ENCODE measurements at regions not wholly inside any gene's neighbourhood (a gene's known extent, or its start where the extent isn't known, plus 50 kb on each side); places are given as distances from the start of the nearest gene placed in this dataset.

- Histone ChIP-seq H3K27me3 (ENCODE audit: low read length) (no peaks in the 10 kb centered on the region), H3K79me2 (ENCODE audit: low read length) (no peaks in the 10 kb centered on the region), H4K20me1 (ENCODE audit: low read length) (no peaks in the 10 kb centered on the region), H3K36me3 (ENCODE audit: low read depth, low read length) (no peaks in the 10 kb centered on the region), H3K4me3 (ENCODE audit: low read length) (no peak overlapping the region), H3K9me3 (ENCODE audit: low read length) (no peaks in the 10 kb centered on the region), H3K4me1 (ENCODE audit: insufficient read depth, low read length) (no peaks in the 10 kb centered on the region), H2AFZ (ENCODE audit: low read length) (no peak overlapping the region), H3K9me2 (replicated peaks; ENCODE audit: low read length) (no peaks in the 10 kb centered on the region), H3F3A (ENCODE audit: low read length, unreplicated experiment) (no peaks in the 10 kb centered on the region), H3K27ac (ENCODE audit: low read length) (no peak overlapping the region), H3K9ac (ENCODE audit: low read length) (no peak overlapping the region), H3K4me2 (ENCODE audit: low read length) (no peak overlapping the region)
- no peak for ATAC-seq
- TF ChIP-seq CTCF (conservative IDR thresholded peaks at IDR 0.05; ENCODE audit: low read depth, low read length) (no peak), EZH2phosphoT487 (IDR thresholded peaks at IDR 0.05; ENCODE audit: borderline replicate concordance, low read length) (no peak), EZH2 (IDR thresholded peaks at IDR 0.05; ENCODE audit: low read length, unreplicated experiment) (no peak)
- DNase-seq = no peak
- BruUV-seq (replicated peaks) = no TSS peak
- ChIA-PET POLR2A (ENCODE audit: unreplicated experiment) (no interaction called here), CTCF (no interaction called here)
- intact Hi-C loops (cut with micrococcal nuclease) = no loop called here
Observed at GRCh38 chr16:52742608-52743170, 195.7 kb upstream of the TOX3 start.

DNA sequence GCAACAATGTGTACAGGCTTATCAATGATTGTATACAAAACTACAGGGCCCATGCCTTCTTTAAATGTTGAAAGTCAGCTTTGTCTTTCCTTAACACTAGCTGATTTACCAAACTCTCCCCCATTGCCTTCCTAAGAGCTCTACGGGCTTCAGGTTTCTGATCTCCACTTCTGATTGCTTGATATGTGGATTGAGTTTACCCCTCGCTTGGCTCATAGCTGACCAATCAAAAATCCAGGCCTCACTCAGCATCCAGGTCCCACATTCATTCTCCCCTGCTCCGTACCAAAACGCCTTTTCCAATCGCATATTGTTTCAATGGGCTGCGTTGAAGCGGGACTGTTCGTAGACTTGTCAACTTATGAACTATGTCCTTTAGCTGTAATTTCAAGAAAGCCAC, 195.1 kb upstream of the TOX3 start:
- intact Hi-C loops (cut with micrococcal nuclease) = no loop called here
- CTCF ChIA-PET = no interaction called here

More for the DNA sequence above, 195.1 kb upstream of the TOX3 start:
- Histone ChIP-seq H2AFZ (ENCODE audit: low read length) (no peak overlapping the region), H3F3A (ENCODE audit: low read length, unreplicated experiment) (no peaks in the 10 kb centered on the region), H3K4me1 (ENCODE audit: insufficient read depth, low read length) (no peaks in the 10 kb centered on the region), H3K27ac (ENCODE audit: low read length) (no peak overlapping the region), H3K4me3 (ENCODE audit: low read length) (no peak overlapping the region), H4K20me1 (ENCODE audit: low read length) (no peaks in the 10 kb centered on the region), H3K36me3 (ENCODE audit: low read depth, low read length) (no peaks in the 10 kb centered on the region), H3K9me3 (ENCODE audit: low read length) (no peaks in the 10 kb centered on the region), H3K9me2 (replicated peaks; ENCODE audit: low read length) (no peaks in the 10 kb centered on the region), H3K4me2 (ENCODE audit: low read length) (no peak overlapping the region), H3K9ac (ENCODE audit: low read length) (no peak overlapping the region), H3K79me2 (ENCODE audit: low read length) (no peaks in the 10 kb centered on the region), H3K27me3 (ENCODE audit: low read length) (no peaks in the 10 kb centered on the region)
- TF ChIP-seq EZH2 (IDR thresholded peaks at IDR 0.05; ENCODE audit: low read length, unreplicated experiment) (no peak), EZH2phosphoT487 (IDR thresholded peaks at IDR 0.05; ENCODE audit: borderline replicate concordance, low read length) (no peak), CTCF (conservative IDR thresholded peaks at IDR 0.05; ENCODE audit: low read depth, low read length) (no peak)
- DNase-seq (no peak), ATAC-seq (no peak)
- POLR2A ChIA-PET (ENCODE audit: unreplicated experiment) = no interaction called here
- BruUV-seq (replicated peaks) = no TSS peak

Data from PC-3 (cell line).